ENCODE measurements at regions not wholly inside any gene's neighbourhood (a gene's known extent, or its start where the extent isn't known, plus 50 kb on each side); places are given as distances from the start of the nearest gene placed in this dataset.

DNA sequence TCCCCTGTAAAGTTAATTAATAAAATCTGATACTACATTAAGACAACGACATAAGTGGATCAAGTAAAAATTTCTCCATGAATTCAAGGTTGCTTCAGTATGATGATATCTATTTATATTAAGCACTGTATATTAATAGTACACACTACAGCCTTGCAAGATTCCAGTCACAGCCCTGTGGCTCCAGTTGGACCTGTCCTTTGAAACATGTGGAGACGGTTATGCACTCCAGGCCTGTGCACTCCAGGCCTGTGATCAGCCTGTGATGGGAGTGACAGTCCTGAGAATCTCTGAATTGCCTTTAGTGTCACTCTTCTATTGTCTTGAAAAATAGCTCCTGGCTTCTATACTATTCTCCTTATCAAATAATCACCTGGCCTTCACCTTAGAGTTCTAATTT lies 981.1 kb upstream of the AGA start:
- no peak for DNase-seq
- no peak overlapping the region for H3K9ac ChIP-seq (ENCODE audit: insufficient read depth in 1 of 2, low read length in 2 of 2)
- no peak overlapping the region for H3K4me3 ChIP-seq
- no peaks in the 10 kb centered on the region for H3K4me1 ChIP-seq (ENCODE audit: control insufficient read depth in 5 of 5, insufficient read depth in 5 of 5, low read length in 5 of 5)
- H3K36me3 ChIP-seq (ENCODE audit: control insufficient read depth in 4 of 4, insufficient read depth in 4 of 4, low read length in 4 of 4), result no peaks in the 10 kb centered on the region
- WGBS, 2 donors, result 87 to 89% methylated on average over 2 of the region's 2 CpGs
- no peaks in the 10 kb centered on the region for H3K27me3 ChIP-seq (ENCODE audit: control insufficient read depth in 3 of 3, insufficient read depth in 3 of 3, low read length in 2 of 3)
- ATAC-seq (ENCODE audit: insufficient read depth, low FRiP score), result no peak
- H3K9me3 ChIP-seq (ENCODE audit: control insufficient read depth in 4 of 4, insufficient read depth in 3 of 4, low read length in 3 of 4), result peaks cover 0 to 2% (median 0%) of the 10 kb centered on the region in 4 donors
- no peak overlapping the region for H3K27ac ChIP-seq (ENCODE audit: low read depth in 1 of 2, low read length in 1 of 2)
- TF ChIP-seq, protein P1, sequence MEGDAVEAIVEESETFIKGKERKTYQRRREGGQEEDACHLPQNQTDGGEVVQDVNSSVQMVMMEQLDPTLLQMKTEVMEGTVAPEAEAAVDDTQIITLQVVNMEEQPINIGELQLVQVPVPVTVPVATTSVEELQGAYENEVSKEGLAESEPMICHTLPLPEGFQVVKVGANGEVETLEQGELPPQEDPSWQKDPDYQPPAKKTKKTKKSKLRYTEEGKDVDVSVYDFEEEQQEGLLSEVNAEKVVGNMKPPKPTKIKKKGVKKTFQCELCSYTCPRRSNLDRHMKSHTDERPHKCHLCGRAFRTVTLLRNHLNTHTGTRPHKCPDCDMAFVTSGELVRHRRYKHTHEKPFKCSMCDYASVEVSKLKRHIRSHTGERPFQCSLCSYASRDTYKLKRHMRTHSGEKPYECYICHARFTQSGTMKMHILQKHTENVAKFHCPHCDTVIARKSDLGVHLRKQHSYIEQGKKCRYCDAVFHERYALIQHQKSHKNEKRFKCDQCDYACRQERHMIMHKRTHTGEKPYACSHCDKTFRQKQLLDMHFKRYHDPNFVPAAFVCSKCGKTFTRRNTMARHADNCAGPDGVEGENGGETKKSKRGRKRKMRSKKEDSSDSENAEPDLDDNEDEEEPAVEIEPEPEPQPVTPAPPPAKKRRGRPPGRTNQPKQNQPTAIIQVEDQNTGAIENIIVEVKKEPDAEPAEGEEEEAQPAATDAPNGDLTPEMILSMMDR (IDR thresholded peaks at IDR 0.05; ENCODE audit: control extremely low read depth, extremely low read depth), result no peak

DNA sequence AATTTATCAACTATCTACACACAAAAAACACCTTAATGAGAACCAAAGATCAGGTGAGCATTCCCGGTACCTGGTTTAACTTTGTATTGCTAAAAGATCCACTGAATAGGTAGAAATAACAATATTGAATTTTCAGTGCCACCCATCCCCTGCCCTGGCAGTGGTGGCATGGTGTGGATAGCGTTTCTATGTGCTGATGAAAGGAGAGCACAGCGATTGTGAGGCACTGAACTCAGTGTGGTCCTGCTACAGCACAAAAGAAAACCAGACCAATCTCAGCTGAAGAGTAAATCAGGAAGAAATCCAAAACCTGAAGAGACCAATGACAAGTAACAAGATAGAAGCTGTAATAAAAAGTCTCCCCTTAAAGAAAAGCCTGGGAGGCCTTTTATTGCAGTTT lies 984.6 kb upstream of the AGA start:
- ATAC-seq (ENCODE audit: insufficient read depth, low FRiP score) (no peak), DNase-seq (no peak)
- Histone ChIP-seq H3K27ac (ENCODE audit: low read depth in 1 of 2, low read length in 1 of 2) (no peak overlapping the region), H3K9me3 (ENCODE audit: control insufficient read depth in 4 of 4, insufficient read depth in 3 of 4, low read length in 3 of 4) (peaks cover 0 to 2% (median 0%) of the 10 kb centered on the region in 4 donors), H3K4me3 (no peak overlapping the region), H3K4me1 (ENCODE audit: control insufficient read depth in 5 of 5, insufficient read depth in 5 of 5, low read length in 5 of 5) (no peaks in the 10 kb centered on the region), H3K9ac (ENCODE audit: insufficient read depth in 1 of 2, low read length in 2 of 2) (no peak overlapping the region), H3K36me3 (ENCODE audit: control insufficient read depth in 4 of 4, insufficient read depth in 4 of 4, low read length in 4 of 4) (no peaks in the 10 kb centered on the region), H3K27me3 (ENCODE audit: control insufficient read depth in 3 of 3, insufficient read depth in 3 of 3, low read length in 2 of 3) (no peaks in the 10 kb centered on the region)
- WGBS, 2 donors, result 88 to 91% methylated on average over 3 of the region's 3 CpGs
- TF ChIP-seq, protein P1 (IDR thresholded peaks at IDR 0.05; ENCODE audit: control extremely low read depth, extremely low read depth), result no peak

DNA sequence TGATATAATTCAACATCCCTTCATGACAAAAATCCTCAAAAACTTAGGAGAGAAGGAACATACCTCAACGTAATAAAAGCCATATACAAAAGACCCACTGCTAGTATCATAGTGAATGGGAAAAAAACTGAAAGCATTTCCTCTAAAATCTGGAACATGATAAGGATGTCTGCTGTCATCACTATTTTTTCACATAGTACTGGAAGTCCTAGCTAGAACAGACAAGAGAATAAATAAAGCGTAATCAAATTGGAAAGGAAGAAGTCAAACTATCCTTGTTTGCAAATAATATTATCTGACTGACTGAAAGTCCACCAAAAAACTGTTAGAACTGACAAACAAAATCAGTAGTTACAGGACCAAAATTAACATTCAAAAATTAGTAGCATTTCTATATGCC lies 985.4 kb upstream of the AGA start:
- TF ChIP-seq, protein P1 (IDR thresholded peaks at IDR 0.05; ENCODE audit: control extremely low read depth, extremely low read depth), result no peak
- DNase-seq (no peak), ATAC-seq (ENCODE audit: insufficient read depth, low FRiP score) (no peak)
- H3K9ac ChIP-seq (ENCODE audit: insufficient read depth in 1 of 2, low read length in 2 of 2), result no peak overlapping the region
- no peak overlapping the region for H3K27ac ChIP-seq (ENCODE audit: low read depth in 1 of 2, low read length in 1 of 2)
- no peak overlapping the region for H3K4me3 ChIP-seq
- peaks cover 0 to 2% (median 0%) of the 10 kb centered on the region in 4 donors for H3K9me3 ChIP-seq (ENCODE audit: control insufficient read depth in 4 of 4, insufficient read depth in 3 of 4, low read length in 3 of 4)
- WGBS, 2 donors, result 73 to 83% methylated on average over 2 of the region's 2 CpGs
- no peaks in the 10 kb centered on the region for H3K27me3 ChIP-seq (ENCODE audit: control insufficient read depth in 3 of 3, insufficient read depth in 3 of 3, low read length in 2 of 3)
- no peaks in the 10 kb centered on the region for H3K36me3 ChIP-seq (ENCODE audit: control insufficient read depth in 4 of 4, insufficient read depth in 4 of 4, low read length in 4 of 4)
- H3K4me1 ChIP-seq (ENCODE audit: control insufficient read depth in 5 of 5, insufficient read depth in 5 of 5, low read length in 5 of 5), result no peaks in the 10 kb centered on the region

DNA sequence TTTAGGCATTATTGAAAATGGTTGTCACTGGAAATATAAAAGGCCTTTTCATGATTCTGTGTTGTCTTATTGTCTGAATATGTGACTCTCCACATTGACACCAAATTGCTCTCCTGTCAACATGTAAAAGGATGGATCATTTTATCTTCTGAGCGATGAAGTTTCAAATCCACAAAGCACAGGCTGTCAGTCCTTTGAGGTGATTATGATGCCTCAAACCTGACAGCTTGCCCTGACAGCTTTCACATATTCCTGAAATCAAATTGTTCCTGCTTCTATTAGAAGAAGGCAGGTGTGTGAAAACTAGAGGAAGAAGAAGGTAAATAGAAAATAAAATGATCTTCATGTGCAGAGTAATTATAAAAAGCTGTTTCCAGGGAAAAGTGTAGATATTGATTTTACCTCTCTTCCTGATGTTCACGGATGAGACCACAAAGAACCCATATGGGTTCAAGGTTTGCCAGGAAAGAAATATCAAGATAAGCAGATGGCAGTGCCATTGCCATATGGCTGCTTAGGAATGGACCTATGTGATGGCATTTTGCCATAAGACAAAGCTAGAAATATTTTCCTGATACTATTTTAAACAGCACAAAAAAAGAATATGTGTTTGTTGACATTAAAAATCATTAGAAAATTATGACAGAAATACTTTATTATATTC lies 1006.3 kb upstream of the AGA start:
- H3K4me1 ChIP-seq (ENCODE audit: control insufficient read depth in 5 of 5, insufficient read depth in 5 of 5, low read length in 5 of 5), result no peaks in the 10 kb centered on the region
- H3K27ac ChIP-seq (ENCODE audit: low read depth in 1 of 2, low read length in 1 of 2), result no peak overlapping the region
- no peaks in the 10 kb centered on the region for H3K36me3 ChIP-seq (ENCODE audit: control insufficient read depth in 4 of 4, insufficient read depth in 4 of 4, low read length in 4 of 4)
- no peaks in the 10 kb centered on the region for H3K9me3 ChIP-seq (ENCODE audit: control insufficient read depth in 4 of 4, insufficient read depth in 3 of 4, low read length in 3 of 4)
- 84 to 88% methylated on average over 2 of the region's 2 CpGs for WGBS, 2 donors
- TF ChIP-seq, protein P1 (IDR thresholded peaks at IDR 0.05; ENCODE audit: control extremely low read depth, extremely low read depth), result no peak
- DNase-seq (no peak), ATAC-seq (ENCODE audit: insufficient read depth, low FRiP score) (no peak)
- no peak overlapping the region for H3K4me3 ChIP-seq
- no peak overlapping the region for H3K9ac ChIP-seq (ENCODE audit: insufficient read depth in 1 of 2, low read length in 2 of 2)
- H3K27me3 ChIP-seq (ENCODE audit: control insufficient read depth in 3 of 3, insufficient read depth in 3 of 3, low read length in 2 of 3), result no peaks in the 10 kb centered on the region
